Amygdala (tissue), 56 donors: ENCODE measurements at regions not wholly inside any gene's neighbourhood (a gene's known extent, or its start where the extent isn't known, plus 50 kb on each side); places are given as distances from the start of the nearest gene placed in this dataset.

Experiments
- DNase-seq, 56 donors: peaks; one replicate each; lab custom pipeline; 2025; lab: John Stamatoyannopoulos, UW

DNA sequence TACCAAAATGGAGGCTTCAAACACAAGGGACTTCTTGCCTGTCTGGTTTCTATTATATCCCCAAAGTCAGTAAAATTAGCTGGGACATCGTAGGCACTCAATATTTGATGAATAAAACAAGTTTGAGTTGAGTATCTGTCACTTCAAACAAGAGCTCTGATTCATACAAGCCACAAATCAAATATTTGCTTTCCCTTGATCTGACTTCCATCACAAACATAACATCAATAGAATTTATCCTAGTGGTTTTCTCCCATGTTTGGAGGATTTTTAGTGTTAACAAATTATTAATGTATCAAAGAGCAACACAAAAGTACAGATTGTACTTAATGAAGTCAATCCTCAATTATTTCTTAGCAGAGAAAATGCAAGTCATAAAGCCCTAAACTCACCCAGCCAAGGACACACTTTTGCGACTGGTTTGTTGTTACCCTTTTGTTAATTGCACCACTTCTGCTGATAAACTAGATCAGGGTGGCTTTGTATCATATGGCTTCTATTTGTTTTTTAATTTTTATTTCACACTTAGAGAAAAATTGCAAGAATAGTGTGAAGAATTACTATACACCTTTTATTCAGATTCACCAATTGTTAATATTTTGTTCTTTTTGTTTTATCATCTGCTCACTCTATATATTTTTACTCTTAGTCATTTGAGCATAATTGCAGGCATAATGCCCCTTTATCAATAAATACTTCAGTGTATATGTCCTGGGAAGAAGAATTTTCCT, 117.4 kb upstream of the PRDM1 start:
- no peak for DNase-seq

DNA sequence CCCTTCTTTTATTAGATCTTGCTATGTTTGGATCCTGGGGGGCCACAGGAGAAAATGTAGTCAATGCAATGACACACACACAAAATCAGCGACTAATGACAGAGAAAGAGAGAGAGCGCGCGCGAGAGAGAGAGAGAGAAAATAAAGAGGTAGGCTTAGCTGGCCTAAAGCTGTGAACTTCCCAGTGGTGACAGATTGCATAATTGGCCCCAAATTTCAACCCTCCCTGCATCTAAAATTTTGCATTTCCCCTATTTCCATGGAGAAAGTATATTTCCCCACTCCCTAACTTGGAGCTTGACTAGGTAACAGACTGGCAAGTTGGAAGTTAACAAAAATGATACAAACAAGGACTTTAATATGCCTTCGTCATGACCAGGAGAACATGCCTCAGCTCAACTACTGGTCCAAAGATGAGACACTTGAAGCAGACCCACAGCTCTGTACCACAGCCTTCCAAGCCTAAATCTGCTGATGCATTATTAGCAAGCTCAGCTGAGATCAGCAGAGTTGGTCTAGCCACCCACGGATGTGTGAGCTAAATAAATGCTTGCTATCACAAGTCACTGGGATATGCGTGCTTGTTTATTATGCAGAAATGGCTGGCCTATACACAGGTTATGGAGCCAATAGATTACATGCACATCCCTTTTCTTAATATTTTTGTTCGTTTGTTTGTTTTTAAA, 118.1 kb upstream of the PRDM1 start:
- no peak for DNase-seq

DNA sequence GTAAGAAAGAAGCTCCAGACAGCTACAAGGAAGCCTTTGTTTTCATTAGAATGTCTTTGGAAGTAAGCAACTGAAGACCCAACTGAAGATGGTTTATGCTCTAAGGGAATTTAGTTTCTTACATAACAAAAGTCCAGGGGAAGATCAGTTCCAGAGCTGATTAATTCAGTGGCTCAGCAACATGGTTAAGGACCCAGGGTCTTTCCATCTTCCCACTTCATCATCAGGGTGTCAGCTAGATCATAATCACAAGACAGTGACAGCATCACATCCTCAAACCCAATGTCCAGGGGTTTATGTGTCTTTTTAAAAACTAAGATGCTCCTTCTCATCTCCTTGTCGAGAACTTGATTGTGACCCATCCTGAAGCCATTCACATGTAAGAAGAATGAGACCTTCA, 119.7 kb upstream of the PRDM1 start:
- DNase-seq: no peak

DNA sequence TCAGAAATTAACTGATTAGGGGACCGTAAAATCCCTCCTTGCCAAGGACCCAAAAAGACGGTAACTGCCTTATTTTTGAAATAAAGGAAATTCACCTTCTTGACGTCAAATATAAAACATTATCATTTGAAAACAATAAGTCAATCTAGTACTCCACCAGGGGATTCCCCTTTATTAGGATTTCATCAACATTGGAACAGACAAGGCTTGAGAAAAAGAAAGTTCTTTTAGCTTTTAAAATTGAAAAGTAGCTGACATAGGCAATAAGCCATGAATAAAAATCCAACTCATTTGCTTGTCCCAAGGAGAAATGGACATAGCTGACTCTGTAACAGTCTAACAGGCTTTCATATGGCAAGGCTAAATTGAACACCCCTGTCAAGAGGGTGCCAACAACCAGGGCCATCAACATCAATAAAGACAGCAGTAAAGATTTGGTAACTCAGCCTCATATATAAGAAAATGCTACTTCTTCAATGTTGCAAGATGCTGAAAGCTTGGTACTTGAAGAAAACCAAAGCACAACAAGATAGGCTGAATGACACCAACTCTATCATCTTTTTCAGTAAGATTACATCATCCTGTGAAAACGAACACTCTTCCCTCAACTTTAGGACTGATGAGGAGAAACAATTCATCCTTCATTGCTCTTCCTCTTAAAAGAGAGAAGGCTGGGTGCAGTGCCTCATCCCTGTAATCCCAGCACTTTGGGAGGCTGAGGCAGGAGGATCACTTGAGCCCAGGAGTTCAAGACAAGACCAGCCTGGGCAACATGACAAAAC, 121.0 kb upstream of the PRDM1 start:
- DNase-seq: no peak

DNA sequence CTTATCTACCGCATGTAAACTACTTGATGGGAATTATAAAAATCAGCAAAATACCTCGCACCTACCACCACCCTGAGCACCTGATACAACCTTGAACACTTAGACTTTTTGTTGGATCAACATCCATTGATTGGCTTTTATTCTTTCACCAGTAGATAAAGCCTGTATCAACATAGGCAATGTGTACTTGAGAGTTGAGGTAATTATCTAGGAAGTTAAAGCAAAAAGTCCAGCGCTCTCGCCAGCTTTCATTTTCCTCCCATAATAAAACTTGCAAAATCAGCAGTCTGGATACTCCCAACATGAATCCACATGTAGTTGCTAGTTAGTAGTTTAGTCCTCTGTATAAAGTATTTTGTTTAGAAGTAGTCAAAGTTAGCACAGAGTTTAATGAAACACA, 132.0 kb upstream of the PRDM1 start:
- no peak for DNase-seq

DNA sequence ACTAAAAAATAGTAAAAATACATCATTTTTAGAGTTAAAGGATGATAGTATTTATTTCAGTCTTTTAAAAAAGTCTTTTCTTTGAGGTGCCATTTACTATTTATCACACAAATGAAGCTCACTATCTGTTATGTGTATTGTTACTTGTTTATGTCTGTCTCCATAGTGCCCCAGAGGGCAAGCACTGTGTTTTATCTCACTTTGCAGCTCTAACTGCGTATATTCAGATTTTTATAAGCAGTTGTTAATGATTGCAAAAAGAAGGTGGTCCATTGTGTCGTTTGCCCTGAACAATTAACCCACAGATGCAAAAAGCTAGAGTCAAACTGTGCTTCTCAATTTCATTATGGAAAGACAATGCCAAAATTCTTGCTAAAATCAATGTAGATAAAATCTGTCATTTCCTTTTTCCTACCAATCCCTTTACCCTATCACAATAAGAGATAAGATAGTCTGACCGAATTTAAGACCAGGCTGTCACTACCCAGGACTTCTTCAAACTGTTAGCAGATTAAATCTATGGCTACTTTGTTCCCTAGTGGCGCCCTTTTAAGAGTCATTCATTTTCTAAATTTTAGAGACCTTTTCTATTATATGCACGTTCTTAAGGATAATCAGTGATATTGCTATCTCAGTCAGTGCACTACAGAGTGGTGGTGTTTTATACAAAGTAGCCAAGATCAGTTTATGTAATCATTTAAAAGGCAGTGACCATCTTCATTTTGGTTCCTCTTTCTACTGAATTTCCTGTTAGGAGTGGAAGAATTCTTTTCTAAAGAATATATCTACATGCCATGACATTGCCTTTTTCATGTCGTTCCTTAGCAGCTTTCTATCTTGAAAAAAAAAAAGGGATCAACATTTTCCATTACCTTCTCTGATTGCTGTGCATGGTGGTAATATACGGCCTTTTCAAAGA, 133.1 kb upstream of the PRDM1 start:
- DNase-seq: no peak

DNA sequence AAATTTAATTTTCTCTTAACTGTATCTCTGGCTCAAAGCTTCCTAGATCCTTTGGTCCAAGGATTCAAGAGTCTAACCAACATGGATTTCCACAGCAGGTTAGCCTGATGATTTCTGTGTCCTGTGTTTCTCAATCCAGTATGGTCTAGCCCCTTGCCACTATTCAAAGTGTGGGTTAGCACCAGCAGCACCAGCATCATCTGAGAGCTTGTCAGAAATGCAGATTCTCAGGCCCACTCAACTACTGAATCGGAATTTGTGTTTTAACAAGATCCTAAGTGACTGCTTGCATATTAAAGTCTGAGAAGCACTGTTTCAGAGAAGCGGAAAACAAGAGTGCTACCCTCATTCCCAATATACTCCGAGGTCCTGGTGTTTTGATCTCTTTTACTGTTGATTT, 133.8 kb upstream of the PRDM1 start:
- no peak for DNase-seq

DNA sequence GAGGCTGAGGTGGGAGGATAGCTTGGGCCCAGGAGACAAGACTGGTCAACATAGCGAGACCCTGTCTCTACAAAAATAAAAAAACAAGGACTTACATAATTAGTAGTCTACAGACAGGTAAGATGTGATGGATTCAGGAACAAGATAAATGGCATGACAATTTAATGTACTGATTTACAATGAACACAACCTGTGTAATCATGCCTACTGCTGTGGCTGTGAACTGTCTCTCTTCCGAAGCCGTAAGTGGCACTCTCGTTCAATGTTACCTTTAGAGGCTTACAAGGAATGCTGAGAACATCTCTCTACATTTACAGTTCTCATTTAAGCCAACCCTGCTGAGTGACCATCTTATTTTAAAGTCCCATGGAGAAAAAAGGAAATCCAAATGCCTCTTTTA, 134.8 kb upstream of the PRDM1 start:
- DNase-seq: no peak

DNA sequence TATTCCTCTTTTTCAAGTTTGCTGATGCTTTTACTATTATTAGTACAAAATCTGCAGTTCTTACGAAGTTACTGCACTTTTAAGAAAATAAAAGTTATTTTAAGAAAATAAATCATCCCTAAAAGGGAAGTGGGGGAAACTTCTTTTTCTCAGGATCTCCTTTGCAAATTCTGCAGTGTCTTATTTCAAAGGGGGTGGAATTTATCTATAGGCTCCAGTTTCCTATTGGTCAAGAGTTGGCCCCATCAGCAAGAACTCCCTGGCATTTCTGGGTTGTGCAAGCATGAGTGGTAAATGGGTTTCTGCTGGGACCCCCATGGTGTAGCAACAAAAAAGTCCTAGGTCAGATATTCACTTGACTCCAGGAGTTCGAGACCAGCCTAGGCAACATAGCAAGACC, 136.3 kb upstream of the PRDM1 start:
- DNase-seq: no peak

DNA sequence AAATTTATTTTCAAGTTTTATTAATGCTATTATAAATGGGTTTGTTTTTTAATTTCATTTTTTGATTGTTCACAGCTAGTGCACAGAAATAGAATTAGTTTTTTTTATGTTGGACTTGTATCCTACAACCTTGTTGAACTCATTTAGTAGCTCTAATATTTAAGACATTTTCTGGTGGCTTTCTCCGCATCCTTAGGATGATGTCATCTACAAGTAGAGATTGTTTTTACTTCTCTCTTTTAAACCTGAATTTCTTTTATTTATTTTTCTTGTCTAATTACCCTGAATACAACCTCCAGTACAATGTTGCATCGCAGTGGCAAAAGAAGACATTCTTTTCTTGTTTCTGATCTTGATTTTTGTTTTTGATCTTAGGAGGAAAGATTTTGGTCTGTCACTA, 142.6 kb upstream of the PRDM1 start:
- no peak for DNase-seq

DNA sequence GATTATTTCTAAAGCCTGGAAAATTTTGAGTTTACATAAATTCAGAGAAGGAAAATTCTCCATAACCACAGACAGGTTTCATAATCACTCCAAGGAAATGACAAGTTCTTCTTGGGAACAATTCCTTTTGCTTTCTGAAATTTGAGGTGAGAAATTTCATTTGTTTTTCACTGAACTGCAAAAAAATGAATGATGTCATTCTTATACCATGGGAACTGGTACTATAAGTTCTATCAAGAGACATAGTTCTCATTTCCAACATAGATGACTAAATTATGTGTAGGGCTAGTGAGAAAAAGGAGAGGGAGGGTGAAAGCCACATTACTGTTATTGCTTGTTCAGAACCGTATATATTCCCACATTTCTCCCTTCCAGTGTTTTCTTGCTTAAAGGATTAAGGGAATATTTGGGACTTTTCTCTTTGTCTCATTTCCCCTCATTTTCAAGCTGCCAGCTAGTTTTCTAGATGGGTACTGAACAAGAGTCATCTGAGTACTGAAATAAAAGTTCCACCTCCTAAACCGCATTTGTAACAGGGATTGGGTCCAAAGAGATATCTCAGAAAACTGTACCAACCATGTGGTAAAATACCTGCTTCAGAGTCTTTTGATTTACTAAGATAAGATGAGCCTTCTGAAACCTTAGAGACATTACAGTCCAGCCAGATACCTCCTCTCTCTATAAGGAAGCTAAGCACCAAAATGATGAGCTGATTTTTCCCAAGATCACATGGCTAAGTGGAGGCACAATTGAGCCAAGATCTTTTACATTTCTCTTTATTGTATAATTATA, 144.3 kb upstream of the PRDM1 start:
- no peak for DNase-seq

DNA sequence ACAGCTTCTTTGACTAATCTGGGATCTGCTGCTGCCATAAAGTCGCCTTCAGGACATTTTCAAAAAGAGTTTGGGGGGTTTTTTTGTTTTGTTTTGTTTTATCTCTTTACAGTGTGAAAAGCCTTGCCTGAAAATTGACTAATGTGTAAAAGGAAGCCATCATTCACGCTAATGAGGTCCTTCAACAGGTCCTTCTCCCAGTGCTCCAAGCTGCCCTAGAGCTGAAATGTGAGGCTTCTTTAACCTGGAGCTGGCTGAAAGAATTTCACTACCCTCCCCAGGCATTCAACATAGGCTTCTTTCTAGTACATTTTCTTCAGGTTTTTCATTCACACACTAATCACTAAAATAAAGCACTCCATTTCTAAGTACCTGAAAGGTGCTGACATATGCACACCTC, 145.1 kb upstream of the PRDM1 start:
- DNase-seq: no peak

DNA sequence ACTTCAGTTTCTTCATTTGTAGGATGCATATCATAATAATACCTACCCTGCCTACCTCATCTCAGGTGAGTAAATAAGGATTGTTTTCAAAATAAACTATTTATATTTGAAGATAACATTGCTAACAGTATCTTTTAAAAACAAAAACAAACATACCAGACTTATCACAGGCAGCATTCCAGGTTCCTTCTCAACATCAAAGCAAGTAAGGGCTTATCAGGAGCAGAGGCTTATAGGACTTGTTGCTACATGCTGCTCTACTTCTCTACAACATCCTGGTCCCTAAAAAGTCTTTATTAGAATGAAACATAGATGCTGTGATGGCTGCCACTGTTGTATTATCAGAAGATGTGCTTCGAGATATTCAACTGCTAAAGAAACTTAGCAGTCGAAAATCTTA, 149.2 kb upstream of the PRDM1 start:
- DNase-seq: no peak

DNA sequence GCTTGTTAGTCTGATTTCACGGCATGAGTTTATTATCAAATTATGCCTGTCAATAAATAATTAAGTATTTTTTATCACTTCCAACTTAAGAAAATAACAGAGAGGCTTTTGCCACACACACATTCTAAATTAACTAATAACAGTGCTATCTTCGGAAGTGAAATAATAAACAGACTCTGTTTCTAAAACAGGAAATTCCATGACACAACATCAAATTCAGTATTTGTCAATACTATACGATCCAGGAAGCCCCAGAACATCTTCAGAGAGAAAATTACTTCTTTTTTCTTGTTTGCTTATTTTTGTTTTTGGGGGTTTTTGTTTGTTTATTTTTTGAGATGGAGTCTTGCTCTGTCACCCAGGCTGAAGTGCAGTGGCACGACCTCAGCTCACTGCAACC, 150.7 kb upstream of the PRDM1 start:
- no peak for DNase-seq

DNA sequence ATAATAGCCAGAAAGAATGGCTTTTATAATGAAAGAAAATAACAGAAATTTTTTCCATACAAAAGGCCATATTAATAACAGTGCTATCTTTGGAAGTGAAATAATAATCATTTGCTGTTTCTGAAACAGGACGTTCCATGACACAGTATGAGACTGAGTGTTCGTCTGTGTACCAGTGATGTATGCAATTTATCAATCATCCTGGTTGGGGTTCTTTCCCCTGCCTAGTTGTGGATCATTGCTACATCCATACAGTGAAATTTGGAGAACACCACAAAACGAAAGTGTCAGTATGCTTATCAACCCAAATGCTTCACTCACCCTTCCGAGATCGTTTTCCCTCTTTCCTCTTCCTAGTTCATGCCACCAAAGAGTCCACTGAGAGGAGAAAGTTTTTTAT, 151.4 kb upstream of the PRDM1 start:
- no peak for DNase-seq

DNA sequence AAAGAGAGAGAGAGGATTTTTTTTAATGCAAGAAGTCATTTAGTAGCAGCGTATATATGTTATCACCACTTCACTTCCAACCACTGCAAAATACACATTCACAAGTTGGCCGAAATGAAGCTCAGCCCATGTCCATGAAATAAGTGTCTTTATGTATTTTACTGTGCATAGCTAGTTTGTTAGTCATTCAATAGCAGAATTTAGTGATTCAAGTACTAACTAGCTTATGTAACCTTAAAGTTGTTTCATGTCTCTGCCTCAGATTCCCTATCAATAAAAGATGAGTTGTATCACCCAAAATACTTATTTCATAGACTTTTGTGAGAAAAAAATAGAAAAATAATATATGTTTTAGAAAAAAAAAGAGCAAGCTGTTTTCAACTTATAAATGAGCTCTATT, 153.7 kb upstream of the PRDM1 start:
- no peak for DNase-seq

DNA sequence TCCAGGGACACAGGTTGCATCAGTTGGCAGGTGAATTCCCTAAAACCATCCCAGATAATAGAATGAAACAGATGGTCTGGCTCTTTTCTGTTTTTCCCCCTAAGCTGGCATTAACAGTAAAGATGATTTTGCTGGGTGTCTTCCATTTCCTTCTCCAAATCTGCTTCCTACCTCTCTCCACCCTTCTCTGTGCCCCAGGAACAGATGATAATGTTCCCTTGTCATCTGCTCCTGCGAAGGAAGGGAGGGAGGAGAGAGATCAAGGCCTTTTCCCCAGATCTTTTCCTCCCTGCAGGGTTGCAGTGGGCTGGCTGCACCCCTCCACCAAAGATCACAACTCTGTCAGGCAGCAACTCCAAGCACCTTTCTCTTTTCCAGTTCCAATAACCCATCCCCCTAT, 156.5 kb upstream of the PRDM1 start:
- no peak for DNase-seq

DNA sequence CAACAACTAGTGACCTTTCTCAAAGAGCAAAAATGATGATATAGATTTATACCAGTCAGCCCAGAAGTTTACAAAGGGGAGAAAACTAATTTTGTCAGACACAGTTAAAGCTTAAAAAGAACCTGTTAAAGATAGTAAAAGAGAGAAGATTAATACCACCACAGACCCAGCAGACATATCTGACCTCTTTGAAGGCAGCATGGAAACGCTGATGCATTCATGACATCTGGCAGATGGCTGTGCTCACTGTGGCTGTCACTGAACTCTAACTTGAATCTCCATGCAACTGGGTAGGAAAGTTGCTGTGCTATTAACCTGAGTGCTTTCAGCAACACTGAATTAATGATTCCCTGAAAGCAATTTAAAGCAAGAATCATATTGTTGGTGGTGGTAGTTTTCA, 159.8 kb upstream of the PRDM1 start:
- no peak for DNase-seq

DNA sequence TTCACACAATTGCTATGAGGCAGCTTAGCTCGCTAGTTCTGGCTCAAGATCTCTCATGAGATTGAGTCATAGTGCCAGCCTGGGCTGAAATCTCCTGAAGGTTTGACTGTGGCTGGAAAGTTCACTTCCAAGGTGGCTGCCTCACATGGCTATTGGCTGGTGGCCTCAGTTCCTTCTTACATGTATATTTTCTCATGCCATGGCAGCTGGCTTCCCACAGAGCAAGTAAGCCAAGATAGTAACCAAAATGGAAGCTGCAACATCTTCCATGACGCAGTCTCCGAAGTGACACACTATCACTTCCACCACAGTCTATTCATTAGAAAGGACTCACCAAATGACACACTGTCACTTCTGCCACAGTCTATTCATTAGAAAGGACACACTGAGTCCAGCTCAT, 160.4 kb upstream of the PRDM1 start:
- DNase-seq: no peak

DNA sequence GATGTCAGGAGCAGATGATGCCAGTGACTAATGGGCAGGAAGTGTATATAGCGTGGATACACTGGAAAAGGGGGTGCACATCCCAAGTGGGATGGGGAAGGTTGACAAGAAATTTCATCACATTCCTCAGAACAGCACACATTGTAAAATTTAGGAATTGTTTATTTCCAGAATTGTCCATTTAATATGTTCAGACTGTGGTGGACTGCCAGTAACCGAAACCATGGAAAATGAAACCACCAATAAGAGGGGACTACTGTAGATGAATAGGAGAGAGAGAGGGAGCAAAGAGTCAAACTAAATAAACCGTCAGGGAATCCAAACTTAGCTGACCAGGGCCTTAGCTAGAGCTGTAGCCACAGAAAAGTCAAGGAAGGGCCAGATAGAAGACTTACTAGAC, 164.4 kb upstream of the PRDM1 start:
- DNase-seq: no peak
